ENCODE measurements at regions not wholly inside any gene's neighbourhood (a gene's known extent, or its start where the extent isn't known, plus 50 kb on each side); places are given as distances from the start of the nearest gene placed in this dataset.

DNA sequence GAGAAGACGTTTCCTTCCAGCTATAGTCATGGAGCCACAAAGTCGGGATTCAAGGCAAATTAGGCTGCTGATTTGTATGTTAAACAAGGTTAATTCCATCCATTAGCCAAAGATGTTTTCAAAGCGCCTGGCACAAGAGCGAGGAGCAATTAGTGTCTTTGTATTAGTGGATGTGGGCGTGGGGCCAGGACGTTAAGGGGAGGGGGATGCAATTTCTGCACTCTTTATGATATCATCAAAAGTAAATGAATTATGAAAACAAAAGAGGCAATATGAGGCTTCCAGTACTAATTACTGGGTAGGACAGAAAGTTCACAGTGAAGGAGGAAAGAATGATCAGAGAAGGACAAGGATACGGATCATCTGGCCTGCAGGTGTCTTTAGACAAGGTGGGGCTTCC lies 230.9 kb upstream of the MSX2 start:
- no peak for TF ChIP-seq EZH2 (IDR thresholded peaks at IDR 0.05)
- no peak for TF ChIP-seq POLR2AphosphoS5 (IDR thresholded peaks at IDR 0.05; ENCODE audit: borderline replicate concordance, low read depth, low read length)
